Epidermal melanocyte (primary cell): ENCODE measurements at regions not wholly inside any gene's neighbourhood (a gene's known extent, or its start where the extent isn't known, plus 50 kb on each side); places are given as distances from the start of the nearest gene placed in this dataset.

ENCODE experiments used
- DNase-seq: peaks from one replicate; pipeline ENCODE4 v3.0.0; 2011; ENCODE audit warnings: low spot score; ENCODE audit not compliant: insufficient read length

- DNase-seq: no peak
These were observed 681.0 kb upstream of the PCDH20 start for GRCh38 chr13:62096652-62097051.

DNA sequence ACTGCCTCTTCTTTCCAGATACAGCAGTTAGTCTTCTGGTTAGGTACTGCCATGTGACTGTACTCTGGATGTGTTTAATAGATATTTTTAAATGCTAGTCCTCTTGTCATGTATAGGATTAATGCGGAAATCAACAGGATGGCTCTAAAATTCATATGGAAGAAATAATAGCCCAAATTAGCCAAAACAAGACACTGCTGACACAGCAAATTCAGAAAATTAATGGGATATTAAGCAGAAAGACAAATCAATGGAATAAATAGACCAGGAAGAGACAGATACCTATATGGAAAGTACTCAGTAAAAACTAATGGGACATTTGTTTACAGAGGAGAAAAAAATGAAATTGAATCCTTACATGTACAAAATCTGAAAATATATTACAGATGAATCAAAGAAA, 679.3 kb upstream of the PCDH20 start:
- no peak for DNase-seq

DNA sequence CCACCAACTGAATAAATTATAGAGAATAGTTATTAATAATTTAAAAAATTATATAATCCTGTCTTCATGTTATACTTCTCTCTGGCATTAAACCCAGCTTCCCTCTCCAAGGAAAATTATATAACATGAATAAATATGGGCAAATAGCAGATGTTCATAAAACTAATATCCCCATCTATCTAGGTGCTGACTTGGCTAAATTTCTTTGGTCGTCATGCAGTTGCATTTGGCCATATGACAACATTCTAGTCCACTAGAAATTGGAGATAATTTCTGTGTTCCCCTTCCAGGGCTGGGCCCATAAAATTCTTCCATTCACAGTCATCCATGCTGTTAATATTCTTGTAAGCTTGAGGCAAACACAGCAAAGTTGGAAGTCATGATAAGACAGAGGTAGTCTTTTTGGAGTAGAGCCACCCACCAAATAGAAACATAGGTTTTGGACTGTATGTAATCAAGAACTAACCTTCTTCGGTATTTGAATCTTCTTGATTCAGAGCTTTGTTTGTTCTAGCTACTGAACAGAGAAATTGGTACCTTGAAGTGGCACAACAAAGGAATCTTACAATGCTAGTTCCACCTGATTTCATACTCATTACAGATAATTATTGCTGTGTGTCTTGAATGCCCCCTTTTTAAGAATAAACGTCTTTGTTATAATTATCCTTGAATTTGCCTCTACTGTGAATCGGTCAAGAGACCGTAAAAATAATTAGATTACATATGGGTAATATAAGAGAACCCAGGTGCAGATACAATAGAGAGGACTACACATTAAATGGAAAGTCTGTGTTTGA, 678.5 kb upstream of the PCDH20 start:
- no peak for DNase-seq

DNA sequence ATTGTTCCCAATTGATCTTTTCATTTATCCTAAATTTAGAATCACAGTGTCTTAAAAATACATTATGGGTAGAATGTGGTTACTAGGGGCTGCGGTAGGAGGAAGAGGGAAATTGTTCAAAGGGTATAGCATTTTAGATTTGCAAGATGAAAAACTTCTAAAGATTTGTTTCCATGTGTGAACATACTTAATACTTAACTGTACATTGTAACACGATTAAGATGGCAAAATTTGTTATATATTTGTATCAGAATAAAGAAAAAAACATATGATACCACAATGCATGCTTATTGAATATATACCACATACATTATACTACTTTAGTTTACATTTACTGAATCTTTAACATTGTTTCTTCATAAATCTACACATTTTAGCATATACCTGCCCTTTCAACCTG, 677.3 kb upstream of the PCDH20 start:
- DNase-seq: no peak

DNA sequence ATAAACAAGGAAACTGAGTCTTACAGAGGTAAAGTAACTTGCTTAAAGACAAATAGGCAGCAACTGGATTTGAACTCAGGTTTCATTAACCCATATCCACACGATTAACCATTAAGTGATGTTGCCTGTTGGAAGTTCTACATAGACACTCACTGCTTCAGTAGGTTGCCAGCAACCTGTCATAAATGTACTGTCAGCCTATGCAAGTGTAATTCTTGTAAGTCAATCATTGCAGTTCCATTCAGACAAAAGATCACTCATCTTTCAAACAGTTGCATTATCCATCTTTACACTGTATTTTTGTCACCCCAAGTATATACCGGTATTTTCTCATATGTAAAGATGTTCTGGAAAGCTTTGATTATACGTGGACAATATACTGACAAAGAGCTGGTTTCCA, 676.9 kb upstream of the PCDH20 start:
- no peak for DNase-seq

DNA sequence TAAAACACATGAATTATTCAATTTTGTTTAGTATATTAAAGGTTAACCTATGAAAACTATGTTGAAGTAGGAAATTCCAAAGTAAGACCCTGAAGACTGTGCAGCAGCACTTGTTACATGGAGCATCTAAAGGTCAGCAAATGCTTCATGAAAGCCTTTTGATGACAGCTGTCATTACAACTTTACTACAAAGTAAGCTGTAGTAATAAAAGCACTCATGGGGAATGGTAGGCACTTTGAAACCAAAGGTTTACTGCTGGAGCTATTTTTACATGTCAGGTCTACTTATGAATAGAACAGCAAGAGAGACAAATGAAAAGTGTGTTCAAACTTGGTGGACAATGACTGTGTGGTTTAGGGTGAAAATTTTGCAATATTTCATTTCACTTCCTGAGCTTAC, 672.5 kb upstream of the PCDH20 start:
- no peak for DNase-seq

- no peak for DNase-seq
These were observed 671.5 kb upstream of the PCDH20 start for GRCh38 chr13:62087124-62087523.

DNA sequence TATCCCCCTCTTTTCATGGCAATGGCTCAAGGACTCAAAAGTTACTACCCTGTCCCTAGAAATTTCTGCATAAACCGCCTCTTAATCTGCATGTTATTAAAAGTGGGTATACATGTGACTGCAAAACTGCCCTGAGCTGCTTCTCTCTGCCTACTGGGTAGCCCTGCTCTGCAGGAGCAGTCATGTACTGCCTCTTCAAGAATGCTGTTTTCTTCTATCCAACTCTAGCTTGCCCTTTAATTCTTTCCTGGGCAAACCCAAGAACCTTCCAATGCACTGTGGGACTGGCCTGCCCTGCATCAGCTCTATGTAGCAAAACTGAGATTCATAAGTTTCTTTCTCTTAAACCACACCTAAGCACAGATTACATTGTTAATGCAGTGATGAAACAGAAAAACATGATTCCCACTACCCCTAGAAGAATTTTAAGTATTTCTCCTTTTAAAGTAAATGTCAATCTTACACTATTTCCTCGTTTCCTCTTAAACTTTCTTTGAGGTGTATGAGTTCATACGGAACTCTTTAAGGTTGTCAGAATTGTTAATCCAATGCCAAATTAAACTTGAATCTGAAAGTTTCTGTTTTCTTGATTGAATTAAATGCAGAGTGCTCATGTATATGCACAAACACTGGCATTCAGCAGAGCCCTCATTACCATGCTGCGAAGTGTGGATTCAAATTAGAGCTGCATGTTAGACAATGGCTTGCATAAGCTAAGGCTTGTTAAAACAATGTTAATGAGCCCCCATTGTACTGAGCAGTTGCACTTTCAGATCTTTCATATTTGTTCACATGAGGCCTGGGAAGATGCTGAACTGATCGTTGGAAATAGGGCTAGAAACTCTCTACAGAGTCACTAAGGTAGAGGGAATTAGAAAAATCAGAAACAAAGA, 669.9 kb upstream of the PCDH20 start:
- DNase-seq: no peak

GRCh38 chr13:62084728-62085127, 669.1 kb upstream of the PCDH20 start:
- DNase-seq: no peak

- no peak for DNase-seq
These were observed 652.2 kb upstream of the PCDH20 start for GRCh38 chr13:62067821-62068220.

GRCh38 chr13:62065016-62065415, 649.4 kb upstream of the PCDH20 start:
- DNase-seq: no peak

- DNase-seq: no peak
These were observed 646.1 kb upstream of the PCDH20 start for GRCh38 chr13:62061751-62062150.

DNA sequence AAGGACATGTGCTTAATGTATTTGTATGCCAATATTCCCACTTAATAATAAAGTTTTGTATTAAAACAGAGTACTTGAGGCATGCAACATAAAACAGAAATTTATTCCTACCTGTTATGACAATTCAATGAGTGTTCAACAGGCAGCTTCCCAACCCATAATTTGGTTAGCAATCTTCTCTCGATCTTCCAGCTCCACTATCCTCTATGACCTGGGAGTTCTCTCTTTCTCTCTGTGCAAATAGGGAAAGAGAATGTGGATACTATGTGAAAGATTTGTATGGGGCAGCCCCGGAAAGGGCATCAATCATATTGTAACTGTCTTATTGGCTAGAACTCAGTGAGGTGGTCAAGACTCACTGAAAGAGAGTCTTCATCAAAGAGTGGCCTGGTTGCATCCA, 644.9 kb upstream of the PCDH20 start:
- DNase-seq: no peak

- DNase-seq: no peak
These were observed 641.6 kb upstream of the PCDH20 start for GRCh38 chr13:62057286-62057685.

- DNase-seq: no peak
These were observed 634.3 kb upstream of the PCDH20 start for GRCh38 chr13:62049992-62050391.

DNA sequence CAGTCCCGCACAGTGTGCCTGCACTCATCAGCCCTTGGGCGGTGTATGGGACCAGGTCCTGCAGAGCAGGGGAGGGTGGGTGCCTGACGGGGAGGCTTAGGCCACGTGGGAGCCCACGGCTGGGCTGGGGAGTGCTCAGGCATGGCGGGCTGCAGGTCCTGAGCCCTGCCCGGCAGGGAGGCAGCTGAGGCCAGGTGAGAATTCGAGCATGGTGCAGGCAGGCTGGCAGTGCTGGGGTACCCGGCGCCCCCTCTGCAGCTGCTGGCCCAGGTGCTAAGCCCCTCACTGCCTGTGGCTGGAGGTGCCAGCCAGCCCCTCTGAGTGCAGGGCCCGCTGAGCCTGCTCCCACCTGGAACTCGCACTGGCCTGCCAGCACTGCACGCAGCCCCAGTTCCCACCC, 630.9 kb upstream of the PCDH20 start:
- DNase-seq: no peak

DNA sequence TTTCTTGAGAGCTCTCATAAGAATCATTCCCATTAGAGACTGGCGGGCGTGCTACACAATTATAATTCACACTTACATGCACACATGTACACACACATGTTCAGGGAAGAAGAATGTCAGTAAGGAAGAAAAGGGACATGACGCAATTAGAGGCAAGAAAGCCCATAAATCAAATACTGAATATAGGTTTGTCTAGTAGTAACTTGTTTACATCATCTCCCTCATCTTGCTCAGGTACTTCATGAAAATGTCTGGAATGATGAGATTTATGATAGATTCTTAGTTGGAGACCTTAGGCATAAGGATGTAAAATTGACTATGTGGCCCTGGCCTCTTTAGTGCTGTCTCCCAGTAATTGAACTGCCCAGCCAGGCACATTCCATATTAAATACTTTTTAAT, 628.0 kb upstream of the PCDH20 start:
- DNase-seq: no peak

GRCh38 chr13:62040806-62041205, 625.2 kb upstream of the PCDH20 start:
- DNase-seq: no peak

- DNase-seq: no peak
These were observed 624.4 kb upstream of the PCDH20 start for GRCh38 chr13:62040078-62040477.

DNA sequence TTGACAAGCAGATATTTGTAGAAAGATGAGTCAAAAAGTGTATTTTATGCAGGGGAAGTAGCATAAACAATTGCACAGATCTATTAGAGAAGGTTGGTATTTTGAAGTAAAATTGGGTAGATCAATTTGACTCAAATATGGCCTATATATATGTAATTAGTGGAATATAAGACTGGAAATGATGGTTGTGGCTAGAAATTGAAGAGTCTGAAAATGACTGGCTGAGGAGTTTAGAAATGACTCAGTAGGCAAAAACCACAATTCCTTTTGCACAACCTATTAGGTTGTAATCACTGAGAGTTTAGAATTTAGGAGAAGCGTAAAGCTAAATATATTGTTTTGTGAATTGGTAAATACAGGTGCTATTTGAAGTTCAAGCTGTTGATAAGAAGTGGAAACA, 622.6 kb upstream of the PCDH20 start:
- DNase-seq: no peak

- DNase-seq: no peak
These were observed 620.3 kb upstream of the PCDH20 start for GRCh38 chr13:62035981-62036380.

DNA sequence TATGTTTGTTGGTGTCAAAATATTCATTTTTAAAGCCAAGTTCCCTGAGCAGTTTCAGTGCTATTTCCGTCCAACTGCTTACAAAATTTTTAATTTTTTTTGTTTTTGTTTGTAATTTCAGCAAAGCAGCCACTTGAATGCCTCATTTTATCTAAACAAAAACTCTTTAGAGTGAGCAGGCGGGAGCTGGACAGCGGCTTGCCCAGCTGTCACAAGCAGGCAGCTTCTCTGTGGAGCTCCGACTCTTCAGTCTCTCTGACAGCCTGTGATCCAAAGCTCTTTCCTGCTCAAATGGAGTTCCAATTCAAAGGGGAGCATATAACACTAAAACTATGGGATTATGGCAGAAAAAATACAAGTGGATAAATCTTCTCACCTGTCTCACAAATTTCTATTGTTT, 618.3 kb upstream of the PCDH20 start:
- no peak for DNase-seq

- DNase-seq: no peak
These were observed 606.7 kb upstream of the PCDH20 start for GRCh38 chr13:62022369-62022768.
